ENCODE measurements at regions not wholly inside any gene's neighbourhood (a gene's known extent, or its start where the extent isn't known, plus 50 kb on each side); places are given as distances from the start of the nearest gene placed in this dataset.

- no peak for TF ChIP-seq ETV6 (CRISPR knock-in tag; IDR thresholded peaks at IDR 0.05)
These were observed 108.6 kb upstream of the NYAP2 start (continued) for GRCh38 chr2:225290757-225291400.

DNA sequence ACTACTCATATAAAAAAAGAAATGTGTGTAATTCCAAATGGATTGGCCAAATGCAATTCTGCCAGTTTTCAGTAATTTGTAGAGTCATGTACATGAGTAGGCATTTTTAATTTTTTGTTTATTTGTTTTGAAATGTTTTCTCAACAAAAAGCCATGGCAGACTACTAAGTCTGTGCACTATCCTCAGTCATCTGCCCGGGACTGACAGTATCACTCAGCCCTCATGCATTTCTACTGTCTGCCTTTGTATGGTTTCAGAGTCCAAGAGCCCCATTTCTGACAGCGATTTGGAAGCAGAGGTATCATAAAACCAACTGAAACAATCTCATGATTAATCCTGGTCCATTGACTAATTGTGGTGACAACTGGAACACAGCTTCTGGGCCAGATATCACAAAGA, 109.9 kb upstream of the NYAP2 start:
- no peak overlapping the region for H3K27ac Mint-ChIP-seq
- no peak overlapping the region for H3K4me3 Mint-ChIP-seq
- H3K36me3 Mint-ChIP-seq = no peaks in the 10 kb centered on the region
- ChIA-PET POLR2A (no interaction called here), CTCF (no interaction called here)
- no peak for DNase-seq (ENCODE audit: low spot score)
- H3K27me3 Mint-ChIP-seq (ENCODE audit: low read depth) = no peaks in the 10 kb centered on the region
- ATAC-seq = no peak
- 0 out of 2 replicates have a peak, but pooled peaks cover 3% of the 10 kb centered on the region for H3K4me1 Mint-ChIP-seq
- 0 out of 2 replicates have a peak, but pooled peaks cover 9% of the 10 kb centered on the region for H3K9me3 Mint-ChIP-seq
- TF ChIP-seq EMX1 (CRISPR knock-in tag; IDR thresholded peaks at IDR 0.05) (no peak), NR3C1 (CRISPR knock-in tag; conservative IDR thresholded peaks at IDR 0.05; ENCODE audit: low read depth) (no peak), ZNF138 (CRISPR knock-in tag; conservative IDR thresholded peaks at IDR 0.05) (no peak), GTF2I (CRISPR knock-in tag; conservative IDR thresholded peaks at IDR 0.05) (no peak), ARID4B (CRISPR knock-in tag; IDR thresholded peaks at IDR 0.05; ENCODE audit: borderline replicate concordance) (no peak), ZNF121 (CRISPR knock-in tag; IDR thresholded peaks at IDR 0.05) (no peak), TP53 (CRISPR knock-in tag; IDR thresholded peaks at IDR 0.05) (no peak), ZNF232 (CRISPR knock-in tag; IDR thresholded peaks at IDR 0.05) (no peak), ZNF423 (CRISPR knock-in tag; IDR thresholded peaks at IDR 0.05) (no peak)
- TF ChIP-seq, protein P1, sequence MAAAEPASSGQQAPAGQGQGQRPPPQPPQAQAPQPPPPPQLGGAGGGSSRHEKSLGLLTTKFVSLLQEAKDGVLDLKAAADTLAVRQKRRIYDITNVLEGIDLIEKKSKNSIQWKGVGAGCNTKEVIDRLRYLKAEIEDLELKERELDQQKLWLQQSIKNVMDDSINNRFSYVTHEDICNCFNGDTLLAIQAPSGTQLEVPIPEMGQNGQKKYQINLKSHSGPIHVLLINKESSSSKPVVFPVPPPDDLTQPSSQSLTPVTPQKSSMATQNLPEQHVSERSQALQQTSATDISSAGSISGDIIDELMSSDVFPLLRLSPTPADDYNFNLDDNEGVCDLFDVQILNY (CRISPR knock-in tag; IDR thresholded peaks at IDR 0.05) = no peak
- TF ChIP-seq, protein P2, sequence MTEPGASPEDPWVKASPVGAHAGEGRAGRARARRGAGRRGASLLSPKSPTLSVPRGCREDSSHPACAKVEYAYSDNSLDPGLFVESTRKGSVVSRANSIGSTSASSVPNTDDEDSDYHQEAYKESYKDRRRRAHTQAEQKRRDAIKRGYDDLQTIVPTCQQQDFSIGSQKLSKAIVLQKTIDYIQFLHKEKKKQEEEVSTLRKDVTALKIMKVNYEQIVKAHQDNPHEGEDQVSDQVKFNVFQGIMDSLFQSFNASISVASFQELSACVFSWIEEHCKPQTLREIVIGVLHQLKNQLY (CRISPR knock-in tag; IDR thresholded peaks at IDR 0.05) = no peak
- TF ChIP-seq, protein P3, sequence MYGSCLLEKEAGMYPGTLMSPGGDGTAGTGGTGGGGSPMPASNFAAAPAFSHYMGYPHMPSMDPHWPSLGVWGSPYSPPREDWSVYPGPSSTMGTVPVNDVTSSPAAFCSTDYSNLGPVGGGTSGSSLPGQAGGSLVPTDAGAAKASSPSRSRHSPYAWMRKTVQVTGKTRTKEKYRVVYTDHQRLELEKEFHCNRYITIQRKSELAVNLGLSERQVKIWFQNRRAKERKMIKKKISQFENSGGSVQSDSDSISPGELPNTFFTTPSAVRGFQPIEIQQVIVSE (CRISPR knock-in tag; IDR thresholded peaks at IDR 0.05; ENCODE audit: borderline replicate concordance) = no peak

- 0 out of 2 replicates have a peak, but pooled peaks cover 9% of the 10 kb centered on the region for H3K9me3 Mint-ChIP-seq
- no peaks in the 10 kb centered on the region for H3K36me3 Mint-ChIP-seq
- POLR2A ChIA-PET = no interaction called here
- TF ChIP-seq, protein P4, sequence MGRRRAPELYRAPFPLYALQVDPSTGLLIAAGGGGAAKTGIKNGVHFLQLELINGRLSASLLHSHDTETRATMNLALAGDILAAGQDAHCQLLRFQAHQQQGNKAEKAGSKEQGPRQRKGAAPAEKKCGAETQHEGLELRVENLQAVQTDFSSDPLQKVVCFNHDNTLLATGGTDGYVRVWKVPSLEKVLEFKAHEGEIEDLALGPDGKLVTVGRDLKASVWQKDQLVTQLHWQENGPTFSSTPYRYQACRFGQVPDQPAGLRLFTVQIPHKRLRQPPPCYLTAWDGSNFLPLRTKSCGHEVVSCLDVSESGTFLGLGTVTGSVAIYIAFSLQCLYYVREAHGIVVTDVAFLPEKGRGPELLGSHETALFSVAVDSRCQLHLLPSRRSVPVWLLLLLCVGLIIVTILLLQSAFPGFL (CRISPR knock-in tag; IDR thresholded peaks at IDR 0.05; ENCODE audit: borderline replicate concordance) = no peak
- no peak for TF ChIP-seq RELA (CRISPR knock-in tag; IDR thresholded peaks at IDR 0.05; ENCODE audit: borderline replicate concordance)
- TF ChIP-seq, protein P5, sequence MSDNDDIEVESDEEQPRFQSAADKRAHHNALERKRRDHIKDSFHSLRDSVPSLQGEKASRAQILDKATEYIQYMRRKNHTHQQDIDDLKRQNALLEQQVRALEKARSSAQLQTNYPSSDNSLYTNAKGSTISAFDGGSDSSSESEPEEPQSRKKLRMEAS (CRISPR knock-in tag; IDR thresholded peaks at IDR 0.05) = no peak
- no peak for TF ChIP-seq ZBTB21 (CRISPR knock-in tag; IDR thresholded peaks at IDR 0.05; ENCODE audit: borderline replicate concordance)
- DNase-seq (ENCODE audit: low spot score) (no peak), ATAC-seq (no peak)
- 0 out of 2 replicates have a peak, but pooled peaks cover 3% of the 10 kb centered on the region for H3K4me1 Mint-ChIP-seq
- H3K27ac Mint-ChIP-seq = no peak overlapping the region
- H3K27me3 Mint-ChIP-seq (ENCODE audit: low read depth) = no peaks in the 10 kb centered on the region
- H3K4me3 Mint-ChIP-seq = no peak overlapping the region
- CTCF ChIA-PET = no interaction called here
These were observed 110.5 kb upstream of the NYAP2 start for GRCh38 chr2:225288986-225289385.

Data from WTC11 (cell line).